Sigmoid colon (tissue), 4 donors: ENCODE measurements at regions not wholly inside any gene's neighbourhood (a gene's known extent, or its start where the extent isn't known, plus 50 kb on each side); places are given as distances from the start of the nearest gene placed in this dataset.

Experiments
- POLR2A ChIP-seq, 2 donors: fragments of 450-650 bp; IDR thresholded peaks; one replicate each; pipeline ENCODE4 v1.6.1; 2016; ENCODE audit warnings: antibody characterized with exemption in 2 of 2, mild to moderate bottlenecking in 2 of 2, moderate library complexity in 2 of 2
- POLR2AphosphoS5 ChIP-seq, 4 donors: sonication (generic); formaldehyde crosslinking; IDR thresholded peaks; one replicate each; pipeline ENCODE4 v1.6.1; 2017; ENCODE audit warnings: antibody characterized with exemption in 4 of 4
- TF ChIP-seq, protein P1 (sequence below), 4 experiments: fragments of 450-650 bp in 3 of 4; fragments of 200-600 bp in 1 of 4; IDR thresholded peaks; one replicate each; pipeline ENCODE4 v1.5.1; 2016 to 2019; ENCODE audit warnings: antibody characterized with exemption in 4 of 4, mild to moderate bottlenecking in 3 of 4, moderate library complexity in 2 of 4

DNA sequence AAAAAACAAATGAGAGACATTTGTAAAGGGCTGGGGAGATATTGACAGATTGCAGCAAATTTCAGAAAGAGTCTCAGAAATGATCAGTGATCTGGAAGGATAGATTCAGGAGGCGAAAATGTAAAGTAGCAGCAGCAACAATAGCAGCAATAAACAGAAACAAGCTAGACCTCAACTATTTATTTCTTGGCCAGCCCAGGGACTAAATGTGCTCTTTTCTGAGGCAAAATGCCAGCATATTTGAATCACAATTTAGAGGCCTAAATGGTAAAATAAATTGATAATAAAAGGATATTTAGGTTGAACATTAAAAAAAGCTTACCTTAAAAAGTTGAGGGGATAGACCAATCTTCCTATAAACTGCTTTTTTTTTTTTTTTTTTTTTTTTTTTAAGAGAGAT lies 134.6 kb upstream of the ITGB1 start:
- TF ChIP-seq, protein P1, sequence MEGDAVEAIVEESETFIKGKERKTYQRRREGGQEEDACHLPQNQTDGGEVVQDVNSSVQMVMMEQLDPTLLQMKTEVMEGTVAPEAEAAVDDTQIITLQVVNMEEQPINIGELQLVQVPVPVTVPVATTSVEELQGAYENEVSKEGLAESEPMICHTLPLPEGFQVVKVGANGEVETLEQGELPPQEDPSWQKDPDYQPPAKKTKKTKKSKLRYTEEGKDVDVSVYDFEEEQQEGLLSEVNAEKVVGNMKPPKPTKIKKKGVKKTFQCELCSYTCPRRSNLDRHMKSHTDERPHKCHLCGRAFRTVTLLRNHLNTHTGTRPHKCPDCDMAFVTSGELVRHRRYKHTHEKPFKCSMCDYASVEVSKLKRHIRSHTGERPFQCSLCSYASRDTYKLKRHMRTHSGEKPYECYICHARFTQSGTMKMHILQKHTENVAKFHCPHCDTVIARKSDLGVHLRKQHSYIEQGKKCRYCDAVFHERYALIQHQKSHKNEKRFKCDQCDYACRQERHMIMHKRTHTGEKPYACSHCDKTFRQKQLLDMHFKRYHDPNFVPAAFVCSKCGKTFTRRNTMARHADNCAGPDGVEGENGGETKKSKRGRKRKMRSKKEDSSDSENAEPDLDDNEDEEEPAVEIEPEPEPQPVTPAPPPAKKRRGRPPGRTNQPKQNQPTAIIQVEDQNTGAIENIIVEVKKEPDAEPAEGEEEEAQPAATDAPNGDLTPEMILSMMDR (IDR thresholded peaks at IDR 0.05): no peak
- no peak for TF ChIP-seq POLR2A (IDR thresholded peaks at IDR 0.05)
- TF ChIP-seq POLR2AphosphoS5 (IDR thresholded peaks at IDR 0.05): no peak
